Stomach (tissue), 4 donors: ENCODE measurements at regions not wholly inside any gene's neighbourhood (a gene's known extent, or its start where the extent isn't known, plus 50 kb on each side); places are given as distances from the start of the nearest gene placed in this dataset.

ENCODE experiments used
- CTCF ChIP-seq, 7 experiments: fragments of 450-650 bp in 4 of 7; fragments of 200-600 bp in 3 of 7; sonication (generic) in 3 of 7; IDR thresholded peaks; one replicate each; pipeline ENCODE4 v1.5.1; 2016 to 2019; ENCODE audit warnings: antibody characterized with exemption in 7 of 7, control low read depth in 2 of 7, mild to moderate bottlenecking in 1 of 7
- EP300 ChIP-seq: sonication (generic); formaldehyde crosslinking; IDR thresholded peaks from one replicate; pipeline ENCODE4 v1.6.1; 2017; ENCODE audit warnings: antibody characterized with exemption
- POLR2A ChIP-seq, 4 donors: fragments of 450-650 bp; IDR thresholded peaks; one replicate each; pipeline ENCODE4 v1.6.1; 2016; ENCODE audit warnings: antibody characterized with exemption in 4 of 4, control low read depth in 2 of 4, mild to moderate bottlenecking in 1 of 4, moderate library complexity in 1 of 4

- TF ChIP-seq POLR2A (IDR thresholded peaks at IDR 0.05): no peak
- TF ChIP-seq CTCF (IDR thresholded peaks at IDR 0.05): no peak
- TF ChIP-seq EP300: no peak
These were observed 734.5 kb upstream of the ACVR2A start for GRCh38 chr2:147110317-147110716.
